Right cardiac atrium (tissue), 5 donors: ENCODE measurements at regions not wholly inside any gene's neighbourhood (a gene's known extent, or its start where the extent isn't known, plus 50 kb on each side); places are given as distances from the start of the nearest gene placed in this dataset.

ENCODE experiments used
- ATAC-seq, 2 donors: fragments of 200-7000 bp; cut with Tn5 transposase; one replicate each; pipeline versions ENCODE4 v1.8.0 to v1.9.1; 2020; ENCODE audit warnings: moderate library complexity in 2 of 2, mild to moderate bottlenecking in 1 of 2
- DNase-seq, 3 donors: peaks; one replicate each; pipeline ENCODE4 v3.0.0-alpha.2; 2020
- H3K27ac ChIP-seq: one replicate; pipeline ENCODE4 v1.5.1; 2013; ENCODE audit warnings: mild to moderate bottlenecking, low read length, control low read depth, moderate library complexity
- H3K27me3 ChIP-seq: one replicate; pipeline ENCODE4 v1.6.1; 2013; ENCODE audit not compliant: control insufficient read depth, insufficient read depth
- H3K4me1 ChIP-seq: one replicate; pipeline ENCODE4 v1.6.1; 2013; ENCODE audit warnings: low read length; ENCODE audit not compliant: control insufficient read depth, insufficient read depth
- H3K4me3 ChIP-seq: one replicate; pipeline ENCODE4 v1.5.1; 2013; ENCODE audit warnings: low read length, control low read depth
- H3K9me3 ChIP-seq: one replicate; pipeline ENCODE4 v1.6.1; 2013; ENCODE audit warnings: low read length; ENCODE audit not compliant: control insufficient read depth
- WGBS: extraction: QIAGEN DNeasy Blood & Tissue Kit; methylation state at CpG from one replicate; pipeline ENCODE4 v1.1.7; 2013; 5-methylcytosine and 5-hydroxymethylcytosine counted together
- intact Hi-C, 4 donors: fragments of 100-400 bp; cut with DNase I; formaldehyde crosslinking; loops; one replicate each; pipeline versions ENCODE4 v1.11.0 to v1.14.0; 2022 to 2023
- donor health status: healthy with polysubstance abuse.
- donor health status: DM: no; HTN: yes; CAD: no.
- donor health status: DM: no; HTN: no; CAD: no.
- donor health status: DM: no; HTN: yes; CAD: no; lungs with severe emphysema.
- donor health status: DM: yes; HTN: yes; CAD: no.

DNA sequence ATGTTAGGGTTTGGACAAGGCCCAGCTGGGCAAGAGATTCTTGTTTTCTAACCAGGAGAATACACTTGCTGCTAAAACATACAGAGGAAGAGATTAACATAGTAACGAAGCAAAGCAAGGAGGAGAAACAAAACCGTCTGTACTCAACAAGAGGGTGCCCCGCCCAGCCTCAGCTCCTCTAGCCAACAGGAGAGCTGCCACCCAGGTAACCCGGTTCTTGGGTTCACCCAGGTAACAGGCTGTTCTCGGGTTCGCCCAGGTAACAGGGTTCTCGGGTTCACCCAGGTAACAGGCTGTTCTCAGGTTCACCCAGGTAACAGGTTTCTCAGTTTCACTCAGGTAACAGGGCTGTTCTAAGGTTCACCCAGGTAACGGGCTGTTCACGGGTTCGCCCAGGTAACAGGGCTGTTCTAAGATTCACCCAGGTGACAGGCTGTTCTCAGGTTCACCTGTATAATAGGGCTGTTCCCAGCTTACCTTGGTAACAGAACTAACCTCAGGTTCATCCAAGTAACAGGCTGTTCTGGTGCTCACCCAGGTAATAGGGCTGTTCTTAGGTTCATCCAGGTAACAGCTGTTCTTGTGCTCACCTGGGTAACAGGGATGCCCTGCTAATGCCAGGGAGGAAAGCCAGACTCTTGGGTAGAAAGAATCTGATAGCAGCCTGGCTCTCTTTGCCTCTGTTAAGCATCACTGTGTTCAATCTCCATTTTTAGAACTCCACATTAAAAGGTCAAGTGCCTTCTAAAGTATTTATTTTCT lies 271.6 kb downstream of the SYK start:
- DNase-seq (no peak), ATAC-seq (no peak)
- Histone ChIP-seq H3K4me3 (no peak overlapping the region), H3K27me3 (no peaks in the 10 kb centered on the region), H3K9me3 (no peaks in the 10 kb centered on the region), H3K4me1 (peaks cover 2% of the 10 kb centered on the region), H3K27ac (no peak overlapping the region)
- intact Hi-C loops: no loop called here
- WGBS: 87% methylated on average over 10 of the region's 10 CpGs

DNA sequence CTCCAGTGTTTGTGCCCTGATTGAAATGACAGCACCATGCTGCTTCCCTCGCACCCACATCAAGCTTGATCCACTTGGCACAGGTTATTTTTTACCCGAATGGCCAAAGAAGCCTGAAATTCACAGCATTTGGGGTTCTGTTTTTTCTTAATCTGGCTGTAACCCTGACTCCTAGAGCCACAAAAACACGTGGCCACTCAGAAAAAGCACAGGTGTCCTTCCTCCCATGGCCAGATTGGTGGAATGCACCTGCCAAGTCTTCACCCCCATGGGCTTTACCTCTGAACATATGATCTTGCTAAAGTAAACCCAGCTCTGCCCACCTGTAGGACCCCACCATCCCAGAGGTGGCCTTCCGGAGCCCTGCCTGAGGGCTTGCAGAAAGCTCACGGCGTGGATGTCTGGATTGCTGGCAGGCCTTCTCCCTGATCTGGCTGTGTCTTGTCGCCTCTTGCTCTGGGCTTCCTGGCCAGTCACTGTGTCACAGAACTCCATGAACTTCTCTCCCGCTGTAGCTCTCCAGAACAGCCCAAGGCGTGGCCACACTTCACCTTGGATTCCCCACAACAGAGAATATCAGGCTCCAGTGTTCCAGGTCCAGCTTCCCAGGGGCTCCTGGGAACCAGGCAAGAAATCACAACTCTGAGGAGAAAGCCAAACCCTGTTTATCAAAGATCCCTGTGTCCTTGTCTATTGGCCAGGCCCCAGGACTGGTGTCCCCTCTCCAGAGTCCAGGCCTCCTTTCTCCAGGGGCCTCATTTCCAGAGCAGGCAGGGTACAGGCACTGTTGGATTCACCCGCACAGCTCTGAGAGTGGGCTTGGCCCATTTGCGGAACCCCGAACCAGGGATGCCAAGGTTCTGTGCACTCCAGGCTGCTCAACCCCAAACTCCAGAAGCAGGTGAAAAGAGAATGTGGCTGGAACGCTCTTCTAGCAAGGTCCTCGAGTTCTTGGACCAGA lies 272.5 kb downstream of the SYK start:
- Histone ChIP-seq H3K4me1 (peaks cover 2% of the 10 kb centered on the region), H3K4me3 (no peak overlapping the region), H3K27ac (peak overlapping the region; percentile 20), H3K27me3 (no peaks in the 10 kb centered on the region), H3K9me3 (no peaks in the 10 kb centered on the region)
- no peak for DNase-seq
- peak; percentile 22 to 56 for ATAC-seq
- 81% methylated on average over 14 of the region's 14 CpGs for WGBS
- intact Hi-C loops: no loop called here

DNA sequence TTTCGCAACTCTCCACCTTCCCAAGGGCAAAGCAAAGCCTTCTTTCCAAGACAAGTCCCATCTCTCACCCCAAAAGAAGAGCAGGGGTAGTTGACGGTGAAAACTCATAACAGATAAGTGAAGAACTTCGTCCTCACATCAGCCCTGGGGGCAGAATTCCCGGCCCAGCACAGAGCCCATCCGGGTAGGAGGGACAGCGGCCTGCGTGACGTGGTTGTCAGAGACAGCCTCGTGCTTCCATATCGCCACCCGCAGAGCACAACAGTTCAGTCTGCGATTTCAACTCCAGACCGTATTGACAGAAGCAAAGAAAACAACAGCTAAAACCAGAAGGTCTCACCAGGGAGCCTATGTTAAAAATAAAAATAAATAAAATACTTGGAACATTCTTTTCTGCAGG lies 273.2 kb downstream of the SYK start:
- Histone ChIP-seq H3K27me3 (no peaks in the 10 kb centered on the region), H3K4me3 (no peak overlapping the region), H3K27ac (no peak overlapping the region), H3K4me1 (peaks cover 2% of the 10 kb centered on the region), H3K9me3 (no peaks in the 10 kb centered on the region)
- no peak for ATAC-seq
- intact Hi-C loops: no loop called here
- no peak for DNase-seq
- 83% methylated on average over 13 of the region's 13 CpGs for WGBS

- H3K4me1 ChIP-seq: peaks cover 2% of the 10 kb centered on the region
- no peak overlapping the region for H3K27ac ChIP-seq
- DNase-seq: no peak
- no peaks in the 10 kb centered on the region for H3K9me3 ChIP-seq
- intact Hi-C loops: no loop called here
- H3K27me3 ChIP-seq: no peaks in the 10 kb centered on the region
- WGBS: 89% methylated on average over 8 of the region's 8 CpGs
- ATAC-seq: no peak
- H3K4me3 ChIP-seq: no peak overlapping the region
Observed at GRCh38 chr9:91075279-91075678, 273.7 kb downstream of the SYK start.

DNA sequence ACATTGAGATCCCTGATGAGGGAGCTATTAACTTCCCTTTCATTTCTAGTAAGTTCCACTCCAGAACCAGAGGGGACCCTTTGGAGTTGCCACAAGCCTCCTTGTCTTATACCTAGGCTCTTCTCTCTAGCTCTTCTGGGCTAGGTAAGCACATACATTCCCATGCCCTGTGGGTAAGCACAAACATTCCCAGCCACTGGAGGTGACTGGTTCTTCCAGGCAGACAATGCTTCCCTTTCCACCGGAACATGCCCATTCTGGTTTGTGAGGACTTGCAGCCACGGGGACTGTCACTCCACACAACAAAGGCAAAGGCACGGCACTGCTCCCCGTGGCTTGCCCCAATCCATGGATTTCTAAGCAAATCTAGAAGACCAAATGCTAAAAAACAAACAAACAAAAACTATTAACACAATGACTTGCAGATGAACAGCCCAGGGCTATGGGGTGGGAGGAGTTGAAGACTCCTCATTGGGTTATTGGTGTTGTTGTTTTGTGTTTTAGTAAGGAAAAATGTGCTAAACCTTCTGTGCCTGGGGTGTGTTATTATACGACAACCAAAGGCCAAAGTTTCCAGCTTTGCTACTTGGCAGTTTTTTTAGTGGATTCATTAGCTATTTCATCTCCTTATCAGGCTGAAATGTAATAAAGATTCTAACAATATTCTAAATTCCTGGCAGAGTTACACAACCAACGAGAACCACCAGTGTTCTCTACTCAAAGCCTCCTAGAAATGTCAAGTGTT lies 276.2 kb downstream of the SYK start:
- H3K4me3 ChIP-seq: no peak overlapping the region
- H3K4me1 ChIP-seq: peaks cover 2% of the 10 kb centered on the region
- 82% methylated on average over 6 of the region's 6 CpGs for WGBS
- intact Hi-C loops: no loop called here
- H3K27me3 ChIP-seq: no peaks in the 10 kb centered on the region
- H3K9me3 ChIP-seq: no peaks in the 10 kb centered on the region
- no peak overlapping the region for H3K27ac ChIP-seq
- DNase-seq (no peak), ATAC-seq (no peak)

DNA sequence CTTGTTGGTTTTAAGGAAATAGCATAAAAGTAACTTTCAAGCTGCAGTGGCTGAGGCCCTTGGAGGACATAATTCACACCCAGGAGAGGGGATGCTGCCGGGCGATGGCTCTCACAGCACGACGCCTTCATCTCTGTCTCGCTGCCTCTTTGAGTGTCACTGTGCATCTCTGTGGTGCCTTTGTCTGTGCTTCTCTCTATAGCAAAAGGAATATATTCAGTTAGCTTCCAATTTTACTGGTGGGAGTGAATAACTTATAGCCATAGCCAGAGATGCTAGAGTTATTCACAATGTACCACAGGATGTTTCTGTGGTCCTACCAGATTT lies 276.7 kb downstream of the SYK start:
- ATAC-seq (no peak), DNase-seq (no peak)
- Histone ChIP-seq H3K4me3 (no peak overlapping the region), H3K27me3 (no peaks in the 10 kb centered on the region), H3K27ac (no peak overlapping the region), H3K4me1 (peaks cover 2% of the 10 kb centered on the region), H3K9me3 (no peaks in the 10 kb centered on the region)
- WGBS: 89% methylated on average over 5 of the region's 5 CpGs
- intact Hi-C loops: no loop called here

DNA sequence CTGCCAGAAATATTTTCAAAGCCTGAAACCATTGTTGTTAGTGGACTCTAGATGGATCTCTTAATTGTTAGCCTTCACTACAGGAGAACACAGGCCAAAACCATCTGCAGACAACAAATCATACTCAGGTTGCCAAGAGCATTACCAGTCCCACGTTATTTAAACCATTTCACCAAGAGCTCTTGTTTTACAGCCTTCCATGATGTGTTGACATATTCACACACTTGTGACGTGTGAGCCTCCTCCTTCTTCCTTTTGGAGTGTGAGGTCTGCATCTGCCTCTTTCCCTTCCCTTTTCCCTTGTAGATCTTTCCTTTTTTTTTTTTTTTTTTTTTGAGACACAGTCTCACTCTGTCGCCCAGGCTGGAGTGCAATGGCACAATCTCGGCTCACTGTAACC lies 279.0 kb downstream of the AUH start:
- Histone ChIP-seq H3K27me3 (no peaks in the 10 kb centered on the region), H3K27ac (no peak overlapping the region), H3K9me3 (no peaks in the 10 kb centered on the region), H3K4me1 (no peaks in the 10 kb centered on the region), H3K4me3 (no peak overlapping the region)
- DNase-seq: no peak
- no peak for ATAC-seq
- intact Hi-C loops: no loop called here
- 72% methylated on average over 4 of the region's 4 CpGs for WGBS

- WGBS: 67% methylated on average over 2 of the region's 2 CpGs
- H3K27ac ChIP-seq: no peak overlapping the region
- no peaks in the 10 kb centered on the region for H3K4me1 ChIP-seq
- H3K4me3 ChIP-seq: no peak overlapping the region
- H3K27me3 ChIP-seq: no peaks in the 10 kb centered on the region
- no peaks in the 10 kb centered on the region for H3K9me3 ChIP-seq
- intact Hi-C loops: loop anchor here in 1 of 4 donors (5.0 kb wide), 1 partner anchor 347 kb away; no protein-coding TSS in a partner anchor
- no peak for DNase-seq
- no peak for ATAC-seq
Observed at GRCh38 chr9:91084896-91085516, 276.7 kb downstream of the AUH start.

- Histone ChIP-seq H3K4me3 (no peak overlapping the region), H3K9me3 (no peaks in the 10 kb centered on the region), H3K27ac (no peak overlapping the region), H3K4me1 (no peaks in the 10 kb centered on the region), H3K27me3 (no peaks in the 10 kb centered on the region)
- ATAC-seq: no peak
- DNase-seq: no peak
- WGBS: 29% methylated on average over 2 of the region's 2 CpGs
- intact Hi-C loops: loop anchor here in 1 of 4 donors (5.0 kb wide), 1 partner anchor 347 kb away; no protein-coding TSS in a partner anchor
Observed at GRCh38 chr9:91085517-91086291, 276.0 kb downstream of the AUH start.
